HEK293 (cell line): ENCODE measurements at regions not wholly inside any gene's neighbourhood (a gene's known extent, or its start where the extent isn't known, plus 50 kb on each side); places are given as distances from the start of the nearest gene placed in this dataset.

Experiments used
- CTCF ChIA-PET: fragments of 350-600 bp; formaldehyde crosslinking; extraction: SDS; loops from one replicate; lab custom pipeline; 2021; ENCODE audit warnings: antibody characterized with exemption; lab: Yijun Ruan, JAX
- POLR2A ChIA-PET: fragments of 300-600 bp; formaldehyde crosslinking; extraction: SDS; loops from one replicate; lab custom pipeline; 2020; ENCODE audit warnings: antibody characterized with exemption, inconsistent platforms; lab: Yijun Ruan, JAX
- H3K27ac ChIP-seq: fragments of 200-500 bp; sonication (Bioruptor generic); 2 replicates; pipeline ENCODE4 v1.5.1; 2014; ENCODE audit warnings: low read depth, low read length, control low read depth, inconsistent platforms; ENCODE audit errors: extremely low read depth
- H3K36me3 ChIP-seq, 2 experiments: fragments of 200-500 bp in 1 of 2; sonication (Bioruptor generic) in 1 of 2; 1 replicate in 1 of 2; 2 replicates in 1 of 2; pipeline ENCODE4 v1.5.1; 2014 to 2017; ENCODE audit warnings: inconsistent platforms in 2 of 2, low read length in 2 of 2; ENCODE audit not compliant: control insufficient read depth in 2 of 2, insufficient read depth in 1 of 2
- H3K4me1 ChIP-seq: fragments of 200-500 bp; sonication (Bioruptor generic); 2 replicates; pipeline ENCODE4 v1.5.1; 2014; ENCODE audit warnings: mild to moderate bottlenecking, low read length, inconsistent platforms; ENCODE audit not compliant: control insufficient read depth, insufficient read depth
- H3K4me3 ChIP-seq: 2 replicates; pipeline ENCODE4 v1.5.1; 2011; ENCODE audit warnings: low read depth, mild to moderate bottlenecking, control low read depth, low read length, moderate library complexity
- H3K9me3 ChIP-seq: fragments of 200-500 bp; sonication (Bioruptor generic); 2 replicates; pipeline ENCODE4 v1.5.1; 2014; ENCODE audit warnings: low read depth, low read length, inconsistent platforms; ENCODE audit not compliant: control insufficient read depth, insufficient read depth
- HOXC10 ChIP-seq: sonication (generic); formaldehyde crosslinking; IDR thresholded peaks from 2 replicates; pipeline ENCODE4 v1.8.1; 2023; ENCODE audit warnings: mild to moderate bottlenecking, missing genetic modification reagents
- IKZF3 ChIP-seq: fragments of 450-650 bp; IDR thresholded peaks from 2 replicates; pipeline ENCODE4 v1.5.0; 2018; ENCODE audit warnings: missing biosample characterization, mild to moderate bottlenecking, missing genetic modification characterization, moderate library complexity
- KLF9 ChIP-seq: fragments of 450-650 bp; formaldehyde crosslinking; IDR thresholded peaks from 2 replicates; pipeline ENCODE4 v1.5.1; 2016; ENCODE audit warnings: missing biosample characterization, missing genetic modification characterization, low read depth
- SP2 ChIP-seq: fragments of 450-650 bp; formaldehyde crosslinking; IDR thresholded peaks from 2 replicates; pipeline ENCODE4 v1.5.1; 2016; ENCODE audit warnings: missing biosample characterization, missing genetic modification characterization
- WT1 ChIP-seq: fragments of 450-650 bp; formaldehyde crosslinking; IDR thresholded peaks from 2 replicates; pipeline ENCODE4 v1.5.1; 2016; ENCODE audit warnings: missing biosample characterization, missing genetic modification characterization
- ZFP3 ChIP-seq: fragments of 450-650 bp; formaldehyde crosslinking; IDR thresholded peaks from 2 replicates; pipeline ENCODE4 v1.5.1; 2016; ENCODE audit warnings: low read depth, missing biosample characterization, missing genetic modification characterization
- ZNF133 ChIP-seq: fragments of 450-650 bp; formaldehyde crosslinking; IDR thresholded peaks from 2 replicates; pipeline ENCODE4 v1.5.1; 2016; ENCODE audit warnings: missing biosample characterization, missing genetic modification characterization
- ZNF16 ChIP-seq: fragments of 450-650 bp; formaldehyde crosslinking; IDR thresholded peaks from 2 replicates; pipeline ENCODE4 v1.5.1; 2016; ENCODE audit warnings: low read depth, missing biosample characterization, missing genetic modification characterization
- ZNF184 ChIP-seq: fragments of 450-650 bp; IDR thresholded peaks from 2 replicates; pipeline ENCODE4 v1.5.1; 2018; ENCODE audit warnings: missing biosample characterization, mild to moderate bottlenecking, missing genetic modification characterization
- ZNF2 ChIP-seq: fragments of 450-650 bp; formaldehyde crosslinking; IDR thresholded peaks from 2 replicates; pipeline ENCODE4 v1.5.1; 2016; ENCODE audit warnings: missing biosample characterization, missing genetic modification characterization
- ZNF202 ChIP-seq: fragments of 450-650 bp; formaldehyde crosslinking; IDR thresholded peaks from 2 replicates; pipeline ENCODE4 v1.5.1; 2016; ENCODE audit warnings: missing biosample characterization, missing genetic modification characterization, borderline replicate concordance
- ZNF280C ChIP-seq: fragments of 450-650 bp; formaldehyde crosslinking; IDR thresholded peaks from 2 replicates; pipeline ENCODE4 v1.5.1; 2016; ENCODE audit warnings: missing biosample characterization, missing genetic modification characterization
- ZNF280D ChIP-seq: fragments of 450-650 bp; formaldehyde crosslinking; IDR thresholded peaks from 2 replicates; pipeline ENCODE4 v1.5.1; 2016; ENCODE audit warnings: missing biosample characterization, missing genetic modification characterization
- ZNF302 ChIP-seq: fragments of 450-650 bp; formaldehyde crosslinking; IDR thresholded peaks from 2 replicates; pipeline ENCODE4 v1.5.1; 2016; ENCODE audit warnings: missing biosample characterization, missing genetic modification characterization, low read depth
- ZNF350 ChIP-seq: fragments of 450-650 bp; formaldehyde crosslinking; IDR thresholded peaks from 2 replicates; pipeline ENCODE4 v1.5.0; 2017; ENCODE audit warnings: missing biosample characterization, mild to moderate bottlenecking, missing genetic modification characterization
- ZNF354C ChIP-seq: fragments of 450-650 bp; formaldehyde crosslinking; IDR thresholded peaks from 2 replicates; pipeline ENCODE4 v1.5.1; 2016; ENCODE audit warnings: missing biosample characterization, missing genetic modification characterization, low read depth, borderline replicate concordance
- ZNF48 ChIP-seq: fragments of 450-650 bp; formaldehyde crosslinking; IDR thresholded peaks from 2 replicates; pipeline ENCODE4 v1.5.1; 2016; ENCODE audit warnings: missing biosample characterization, missing genetic modification characterization
- ZNF488 ChIP-seq: fragments of 450-650 bp; formaldehyde crosslinking; IDR thresholded peaks from 2 replicates; pipeline ENCODE4 v1.5.1; 2016; ENCODE audit warnings: missing biosample characterization, missing genetic modification characterization
- ZNF530 ChIP-seq: fragments of 450-650 bp; formaldehyde crosslinking; IDR thresholded peaks from 2 replicates; pipeline ENCODE4 v1.5.1; 2016; ENCODE audit warnings: low read depth, missing biosample characterization, missing genetic modification characterization
- ZNF600 ChIP-seq: fragments of 450-650 bp; formaldehyde crosslinking; IDR thresholded peaks from 2 replicates; pipeline ENCODE4 v1.5.1; 2016; ENCODE audit warnings: missing biosample characterization, missing genetic modification characterization
- ZNF768 ChIP-seq: fragments of 450-650 bp; formaldehyde crosslinking; IDR thresholded peaks from 2 replicates; pipeline ENCODE4 v1.5.1; 2018; ENCODE audit warnings: missing biosample characterization, mild to moderate bottlenecking, missing genetic modification characterization
- ZNF785 ChIP-seq: fragments of 450-650 bp; formaldehyde crosslinking; IDR thresholded peaks from 2 replicates; pipeline ENCODE4 v1.5.1; 2016; ENCODE audit warnings: missing biosample characterization, missing genetic modification characterization
- ZSCAN16 ChIP-seq: fragments of 450-650 bp; formaldehyde crosslinking; IDR thresholded peaks from 2 replicates; pipeline ENCODE4 v1.5.1; 2016; ENCODE audit warnings: missing biosample characterization, missing genetic modification characterization
- TF ChIP-seq, protein P1 (sequence below): fragments of 450-650 bp; formaldehyde crosslinking; IDR thresholded peaks from 2 replicates; pipeline ENCODE4 v1.5.1; 2016; ENCODE audit warnings: missing biosample characterization, missing genetic modification characterization

DNA sequence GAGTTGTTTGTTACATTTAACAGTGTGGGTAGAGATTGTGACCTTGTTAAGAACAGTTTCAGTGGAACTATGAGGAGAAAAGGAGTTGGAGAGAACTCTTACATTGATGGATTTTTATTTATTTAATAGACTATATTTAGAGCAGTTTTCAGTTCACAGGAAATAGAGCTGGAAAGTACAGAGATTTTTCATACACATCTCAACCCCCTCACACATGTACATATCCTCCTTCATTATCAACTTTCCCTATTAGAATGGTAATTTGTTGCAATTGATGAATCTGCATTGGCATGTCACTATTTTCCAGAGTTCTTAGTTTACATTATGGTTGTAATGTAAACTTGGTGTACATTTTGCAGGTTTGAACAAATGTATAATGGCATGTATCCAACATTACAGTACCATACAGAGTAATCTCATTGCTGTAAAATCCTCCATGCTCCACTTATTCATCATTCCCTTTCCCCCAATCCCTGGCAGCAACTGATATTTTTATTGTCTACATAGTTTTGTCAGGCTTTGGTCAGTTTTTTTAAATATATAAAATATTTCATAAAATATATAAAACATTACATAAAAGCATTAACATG lies 756.6 kb upstream of the DPPA4 start:
- no peaks in the 10 kb centered on the region for H3K4me1 ChIP-seq
- no peaks in the 10 kb centered on the region for H3K36me3 ChIP-seq
- H3K9me3 ChIP-seq: no peaks in the 10 kb centered on the region
- no peak for TF ChIP-seq HOXC10 (CRISPR knock-in tag)
- no peak overlapping the region for H3K4me3 ChIP-seq
- CTCF ChIA-PET: no interaction called here
- POLR2A ChIA-PET: no interaction called here
- H3K27ac ChIP-seq: no peak overlapping the region

DNA sequence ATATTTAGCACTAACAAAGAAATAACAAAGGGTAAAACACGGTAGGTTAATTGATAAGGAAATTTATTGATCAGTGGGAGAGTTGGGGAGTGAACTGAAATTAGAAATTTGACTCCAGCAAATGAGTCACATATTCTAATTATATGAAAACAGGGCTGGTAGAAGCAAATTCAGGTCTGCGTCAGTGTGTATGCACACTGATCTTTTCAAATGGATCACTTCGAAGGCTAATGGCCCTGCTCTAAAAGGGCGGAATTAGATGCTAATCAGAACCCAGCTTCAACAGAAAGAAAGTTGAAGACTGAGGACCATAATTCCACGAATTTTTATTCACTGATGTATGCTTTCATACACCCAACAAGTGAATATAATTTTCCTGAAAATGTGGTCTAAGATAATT lies 762.4 kb upstream of the DPPA4 start:
- POLR2A ChIA-PET: no interaction called here

DNA sequence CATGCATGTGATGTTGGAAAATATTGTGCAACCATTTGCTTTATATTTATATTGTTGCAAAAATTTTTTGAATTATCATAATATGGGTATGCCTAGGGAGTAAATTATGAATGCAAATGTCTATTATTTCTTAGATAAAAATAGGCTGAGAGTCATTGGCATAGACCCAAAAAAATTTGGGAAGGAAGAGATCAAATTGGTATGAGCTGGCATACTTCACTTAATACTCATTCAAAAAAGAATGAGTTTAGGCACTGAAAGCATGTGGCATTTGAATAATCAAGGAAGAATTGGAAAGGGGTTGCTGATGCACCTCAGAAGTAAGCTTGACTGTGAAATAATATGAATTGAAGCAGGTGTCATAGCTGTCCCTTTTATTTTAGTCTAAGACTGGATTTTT lies 764.0 kb upstream of the DPPA4 start:
- POLR2A ChIA-PET: no interaction called here
- Histone ChIP-seq H3K36me3 (no peaks in the 10 kb centered on the region), H3K9me3 (no peaks in the 10 kb centered on the region), H3K27ac (no peak overlapping the region), H3K4me3 (no peak overlapping the region), H3K4me1 (no peaks in the 10 kb centered on the region)
- CTCF ChIA-PET: no interaction called here
- TF ChIP-seq ZNF280D (tag by site-specific recombination) (no peak), ZNF530 (tag by site-specific recombination) (no peak), ZNF133 (no peak), IKZF3 (tag by site-specific recombination) (no peak), ZNF202 (tag by site-specific recombination) (no peak), KLF9 (tag by site-specific recombination) (no peak), ZNF302 (tag by site-specific recombination) (no peak), SP2 (no peak)

More for the DNA sequence above, 762.4 kb upstream of the DPPA4 start:
- CTCF ChIA-PET: no interaction called here
- no peak for TF ChIP-seq WT1 (tag by site-specific recombination)
- no peak for TF ChIP-seq ZNF768 (tag by site-specific recombination)
- TF ChIP-seq ZNF350 (tag by site-specific recombination): no peak
- no peak for TF ChIP-seq ZNF16 (tag by site-specific recombination)
- TF ChIP-seq ZNF600 (tag by site-specific recombination): no peak
- TF ChIP-seq ZNF2 (tag by site-specific recombination): no peak
- no peak for TF ChIP-seq ZNF184 (tag by site-specific recombination)
- TF ChIP-seq ZNF302 (tag by site-specific recombination): no peak
- TF ChIP-seq ZNF280C (tag by site-specific recombination): no peak
- no peak for TF ChIP-seq ZNF354C (tag by site-specific recombination)
- no peak for TF ChIP-seq ZFP3 (tag by site-specific recombination)
- no peak for TF ChIP-seq ZNF48 (tag by site-specific recombination)
- TF ChIP-seq ZNF785: no peak
- TF ChIP-seq, protein P1, sequence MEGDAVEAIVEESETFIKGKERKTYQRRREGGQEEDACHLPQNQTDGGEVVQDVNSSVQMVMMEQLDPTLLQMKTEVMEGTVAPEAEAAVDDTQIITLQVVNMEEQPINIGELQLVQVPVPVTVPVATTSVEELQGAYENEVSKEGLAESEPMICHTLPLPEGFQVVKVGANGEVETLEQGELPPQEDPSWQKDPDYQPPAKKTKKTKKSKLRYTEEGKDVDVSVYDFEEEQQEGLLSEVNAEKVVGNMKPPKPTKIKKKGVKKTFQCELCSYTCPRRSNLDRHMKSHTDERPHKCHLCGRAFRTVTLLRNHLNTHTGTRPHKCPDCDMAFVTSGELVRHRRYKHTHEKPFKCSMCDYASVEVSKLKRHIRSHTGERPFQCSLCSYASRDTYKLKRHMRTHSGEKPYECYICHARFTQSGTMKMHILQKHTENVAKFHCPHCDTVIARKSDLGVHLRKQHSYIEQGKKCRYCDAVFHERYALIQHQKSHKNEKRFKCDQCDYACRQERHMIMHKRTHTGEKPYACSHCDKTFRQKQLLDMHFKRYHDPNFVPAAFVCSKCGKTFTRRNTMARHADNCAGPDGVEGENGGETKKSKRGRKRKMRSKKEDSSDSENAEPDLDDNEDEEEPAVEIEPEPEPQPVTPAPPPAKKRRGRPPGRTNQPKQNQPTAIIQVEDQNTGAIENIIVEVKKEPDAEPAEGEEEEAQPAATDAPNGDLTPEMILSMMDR (tag by site-specific recombination): no peak
- TF ChIP-seq ZSCAN16 (tag by site-specific recombination): no peak
- TF ChIP-seq ZNF488 (tag by site-specific recombination): no peak
- no peak overlapping the region for H3K27ac ChIP-seq
- no peak overlapping the region for H3K4me3 ChIP-seq
- no peaks in the 10 kb centered on the region for H3K9me3 ChIP-seq
- no peaks in the 10 kb centered on the region for H3K36me3 ChIP-seq
- H3K4me1 ChIP-seq: no peaks in the 10 kb centered on the region
